Endothelial cell of umbilical vein (primary cell): ENCODE measurements at regions not wholly inside any gene's neighbourhood (a gene's known extent, or its start where the extent isn't known, plus 50 kb on each side); places are given as distances from the start of the nearest gene placed in this dataset.

ENCODE experiments used
- CTCF ChIP-seq, 2 donors: IDR thresholded peaks; 1 replicate in 1 of 2; 2 replicates in 1 of 2; pipeline ENCODE4 v1.5.1; 2011; ENCODE audit warnings: low read length in 2 of 2, mild to moderate bottlenecking in 2 of 2, moderate library complexity in 2 of 2, control low read depth in 1 of 2, inconsistent platforms in 1 of 2, low read depth in 1 of 2; ENCODE audit not compliant: insufficient read depth in 1 of 2; ENCODE audit errors: extremely low read depth in 1 of 2
- EZH2 ChIP-seq: IDR thresholded peaks from 2 replicates; pipeline ENCODE4 v1.6.1; 2012; ENCODE audit warnings: borderline replicate concordance, low read depth, mild to moderate bottlenecking, moderate library complexity, low read length, inconsistent platforms; ENCODE audit not compliant: severe bottlenecking
- JUN ChIP-seq: IDR thresholded peaks from 2 replicates; pipeline ENCODE4 v1.6.1; 2011; ENCODE audit warnings: borderline replicate concordance, low read depth; ENCODE audit not compliant: insufficient read length, insufficient read depth
- POLR2A ChIP-seq: IDR thresholded peaks from 2 replicates; pipeline ENCODE4 v1.6.1; 2012; ENCODE audit warnings: low read depth, mild to moderate bottlenecking, control low read depth, low read length
- POLR2AphosphoS5 ChIP-seq: IDR thresholded peaks from 2 replicates; pipeline ENCODE4 v1.6.1; 2012; ENCODE audit warnings: low read depth, mild to moderate bottlenecking, control low read depth, low read length, moderate library complexity; ENCODE audit not compliant: insufficient read depth
- TF ChIP-seq, protein P1 (sequence below): IDR thresholded peaks from 2 replicates; pipeline ENCODE4 v1.6.1; 2011; ENCODE audit not compliant: insufficient read depth, insufficient read length

DNA sequence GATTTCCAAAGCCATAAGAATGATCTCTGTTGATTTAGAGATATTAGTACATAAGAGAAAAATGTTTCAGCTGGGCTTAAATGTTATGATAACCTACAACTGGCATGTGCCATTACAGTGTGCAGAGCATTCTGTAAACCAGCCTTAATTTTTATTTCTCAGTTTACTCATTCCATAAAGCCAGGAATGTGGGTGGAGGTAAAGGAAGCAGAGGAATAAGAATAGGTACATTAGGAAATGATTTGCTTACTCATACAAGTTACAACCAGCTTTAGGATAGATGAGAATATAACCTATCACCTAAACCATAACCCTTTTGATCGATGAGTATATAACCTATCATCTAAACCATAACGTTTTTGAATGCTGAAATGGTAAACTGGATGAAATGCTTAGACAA lies 1394.7 kb upstream of the ACVR2A start:
- TF ChIP-seq, protein P1, sequence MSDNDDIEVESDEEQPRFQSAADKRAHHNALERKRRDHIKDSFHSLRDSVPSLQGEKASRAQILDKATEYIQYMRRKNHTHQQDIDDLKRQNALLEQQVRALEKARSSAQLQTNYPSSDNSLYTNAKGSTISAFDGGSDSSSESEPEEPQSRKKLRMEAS: no peak
- TF ChIP-seq CTCF (IDR thresholded peaks at IDR 0.05; ENCODE audit: extremely low read depth in 1 of 2, insufficient read depth in 1 of 2, low read depth in 1 of 2, low read length in 2 of 2) (no peak), POLR2A (no peak), EZH2 (no peak), POLR2AphosphoS5 (no peak), JUN (no peak)
